NCI-H146 treated with DMSO at 0.1 percent for 48 hours (cell line): ENCODE measurements at regions not wholly inside any gene's neighbourhood (a gene's known extent, or its start where the extent isn't known, plus 50 kb on each side); places are given as distances from the start of the nearest gene placed in this dataset.
"Not testable (repeated sequence)": the region's sequence is repeated elsewhere in the genome, so short reads cannot be mapped to it uniquely, and the experiment has no call there.

Experiments used
- DNase-seq: peaks from one replicate; lab custom pipeline; 2025; ENCODE audit not compliant: unreplicated experiment; lab: John Stamatoyannopoulos, UW

DNA sequence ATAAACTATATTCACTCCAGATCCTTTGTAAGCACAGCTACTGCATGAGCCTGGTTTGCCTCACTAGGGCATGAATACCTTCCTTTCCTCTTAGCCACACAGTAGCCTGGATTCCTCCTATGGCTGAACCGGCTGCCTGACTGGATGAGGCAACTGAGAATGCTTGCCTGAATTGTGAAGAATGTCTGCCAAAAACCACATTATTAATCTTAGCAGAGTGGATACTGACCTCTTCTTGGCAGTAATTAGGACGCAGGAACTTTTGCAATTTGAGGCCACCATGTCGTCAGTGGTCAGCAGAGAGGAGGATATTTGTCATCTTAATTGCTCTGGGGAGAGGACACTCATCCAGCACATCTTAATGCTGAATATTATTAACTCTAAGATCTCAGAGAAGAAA lies 651.8 kb upstream of the GOT2 start:
- no peak for DNase-seq

DNA sequence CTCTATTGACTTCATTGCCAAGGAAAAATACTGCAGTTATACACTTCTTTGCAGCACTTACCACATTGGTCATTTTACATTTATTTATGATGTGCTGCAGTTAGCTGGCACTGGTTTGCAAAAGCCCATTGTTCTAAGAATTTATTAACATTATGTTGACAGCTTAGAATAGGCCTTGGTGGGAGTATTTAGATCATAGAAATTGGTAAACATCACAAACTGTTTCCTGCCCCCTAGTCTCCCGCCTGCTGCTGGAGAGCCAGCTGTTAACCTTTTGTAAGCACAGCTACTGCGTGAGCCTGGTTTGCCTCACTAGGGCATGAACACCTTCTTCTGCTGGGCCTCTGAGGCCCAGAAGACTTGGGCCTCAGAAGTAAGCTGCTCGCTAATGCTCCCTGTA lies 651.4 kb upstream of the GOT2 start:
- no peak for DNase-seq

DNA sequence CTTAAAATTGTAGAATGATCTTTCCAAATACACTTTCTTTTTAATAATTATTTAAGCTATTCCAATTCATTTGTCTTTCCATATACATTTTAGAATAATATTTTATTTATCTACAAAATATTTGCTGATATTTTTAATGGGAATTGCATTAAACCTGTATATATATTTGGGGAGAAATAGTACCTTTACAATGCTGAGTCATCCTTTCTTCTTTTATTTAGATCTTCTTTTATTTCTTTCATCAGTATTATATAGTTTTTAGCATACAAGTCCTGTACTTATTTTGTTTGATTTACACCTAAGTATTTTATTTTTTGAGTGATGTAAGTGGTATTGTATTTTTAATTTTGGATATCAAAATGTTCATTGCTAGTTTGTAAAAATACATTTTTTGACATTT lies 639.5 kb upstream of the GOT2 start:
- DNase-seq = no peak

DNA sequence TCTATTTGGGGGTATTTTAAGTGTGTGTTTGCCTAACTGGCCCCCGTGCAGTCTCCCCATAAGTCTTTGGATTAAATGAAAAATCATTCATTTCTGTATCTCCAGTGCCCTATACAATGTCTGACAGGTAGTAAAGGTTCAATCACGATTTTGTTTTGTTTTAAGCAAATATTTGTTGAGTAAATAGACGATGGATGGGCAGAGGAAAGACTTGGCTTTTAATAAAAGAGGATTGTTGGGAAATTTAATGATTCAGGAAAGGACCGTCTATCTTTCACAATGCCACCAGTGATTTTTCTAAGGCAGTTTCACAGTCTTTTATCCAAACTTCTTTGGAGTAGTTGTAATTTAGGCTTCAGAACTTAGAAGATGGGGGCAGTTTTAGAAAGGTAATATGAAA lies 636.6 kb upstream of the GOT2 start:
- DNase-seq = no peak

DNA sequence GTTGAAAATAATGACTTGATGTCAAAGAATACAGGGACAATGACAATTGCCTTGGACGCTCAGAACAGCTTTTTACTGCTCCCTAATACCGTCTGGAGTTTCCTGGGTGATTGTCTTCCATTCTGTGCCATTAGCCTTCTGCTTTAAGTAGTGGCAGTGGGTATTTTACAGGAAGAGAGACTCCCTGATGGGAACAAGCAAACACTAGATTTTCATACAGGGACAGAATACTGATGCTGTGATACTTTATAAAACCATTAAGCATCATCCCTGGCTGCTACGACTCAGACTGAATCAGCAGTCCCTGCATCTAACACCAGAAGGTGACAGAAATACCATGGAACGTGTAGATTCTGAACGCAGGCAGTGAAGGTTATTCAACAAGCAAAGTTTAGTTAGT lies 635.4 kb upstream of the GOT2 start:
- DNase-seq = no peak

DNA sequence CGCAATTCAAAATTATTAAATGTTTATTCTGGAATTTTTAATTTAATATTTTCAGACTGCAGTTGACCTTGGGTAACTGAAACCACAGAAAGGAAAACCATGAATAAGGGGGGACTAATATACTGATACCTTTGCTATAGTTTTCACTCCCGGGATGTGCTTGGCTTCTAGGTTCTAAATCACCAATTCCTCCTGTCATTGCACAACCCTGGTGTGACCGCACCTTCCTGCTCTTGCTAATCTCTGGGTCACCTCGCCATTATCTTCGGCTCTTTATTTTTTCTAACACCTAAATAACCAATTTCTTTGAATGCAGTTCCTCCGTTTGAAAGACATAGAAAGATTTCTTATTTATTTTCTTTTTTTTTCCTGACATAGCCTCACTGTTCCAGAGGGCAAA lies 634.5 kb upstream of the GOT2 start:
- no peak for DNase-seq

DNA sequence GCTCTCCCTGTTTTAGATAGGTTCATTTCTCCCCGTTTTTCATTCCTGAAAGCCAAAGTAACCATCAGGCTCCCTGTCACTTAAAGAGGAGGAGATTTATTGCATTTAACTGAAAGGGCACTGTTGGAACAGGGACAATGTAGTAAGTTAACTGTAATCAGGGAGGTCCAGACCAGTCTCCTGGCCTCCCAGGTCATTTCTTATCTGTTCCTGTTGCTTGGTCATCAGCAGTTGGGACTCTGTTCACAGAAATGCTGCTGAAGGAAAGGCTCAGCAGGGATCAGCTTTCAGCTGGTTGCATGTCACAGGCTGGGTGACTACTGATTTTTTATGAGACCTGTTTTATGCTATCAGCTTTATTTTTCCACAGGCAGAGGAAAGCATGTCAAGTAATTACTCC lies 622.6 kb upstream of the GOT2 start:
- no peak for DNase-seq

DNA sequence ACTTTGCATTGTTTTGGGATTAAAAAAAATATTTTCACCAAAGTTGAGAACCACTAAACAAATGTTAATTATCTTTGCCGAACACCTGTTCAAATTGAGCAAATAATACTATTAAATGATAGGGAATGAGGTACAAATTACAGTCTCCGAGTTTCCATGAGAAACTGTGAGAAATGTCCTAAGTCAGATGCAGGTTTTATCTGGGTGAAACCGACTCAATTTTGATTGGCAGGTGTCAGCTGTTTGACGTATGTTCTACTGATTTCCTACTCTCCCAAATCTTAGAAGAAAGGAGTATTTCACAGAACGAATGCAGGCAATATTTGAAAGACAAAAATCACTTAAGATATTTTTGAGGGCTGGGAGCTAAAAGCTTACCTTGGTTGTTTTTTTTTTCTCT lies 622.0 kb upstream of the GOT2 start:
- DNase-seq = no peak

DNA sequence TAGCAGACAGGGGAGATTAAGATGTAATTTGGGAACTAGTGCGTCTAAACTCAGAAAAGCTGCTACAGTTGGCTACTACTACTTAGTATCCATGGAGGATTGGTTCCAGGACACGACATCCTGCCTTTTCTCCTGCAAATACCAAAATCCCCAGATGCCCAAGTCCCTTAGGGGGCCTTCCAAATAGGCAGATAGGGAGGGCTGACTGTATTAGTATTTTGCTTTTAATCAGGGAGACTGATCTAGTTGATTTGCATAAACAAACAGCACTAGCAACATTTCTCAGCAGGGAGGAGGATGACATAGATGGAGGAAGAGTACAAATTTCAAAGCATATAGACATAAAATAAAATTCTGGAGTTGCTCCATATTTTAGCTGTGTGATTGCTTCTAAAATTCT lies 621.6 kb upstream of the GOT2 start:
- no peak for DNase-seq

DNA sequence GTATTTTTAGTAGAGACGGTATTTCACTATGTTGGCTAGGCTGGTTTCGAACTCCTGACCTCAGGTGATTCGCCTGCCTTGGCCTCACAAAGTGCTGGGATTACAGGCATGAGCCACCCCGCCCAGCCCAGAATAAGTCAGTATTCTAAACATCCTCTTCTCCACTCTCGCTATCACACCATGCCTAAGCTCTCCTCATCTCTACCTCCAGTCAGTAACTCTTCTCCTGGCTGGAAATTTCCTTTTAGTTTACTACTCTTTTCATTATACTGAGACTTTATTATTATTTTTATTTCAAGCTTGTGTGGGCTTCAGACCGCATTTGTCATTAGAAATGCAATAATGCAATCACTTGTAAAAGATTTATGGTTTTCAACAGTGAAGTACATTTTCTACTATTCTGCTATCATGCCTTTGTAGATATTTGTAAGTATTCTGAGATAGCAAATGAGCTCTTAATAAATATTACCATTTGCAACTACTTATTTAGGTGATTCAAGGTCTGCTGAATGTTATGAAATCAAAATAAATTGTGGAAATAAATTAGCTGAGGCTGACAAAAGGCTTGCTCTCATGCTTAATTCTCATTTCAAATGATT lies 617.3 kb upstream of the GOT2 start:
- DNase-seq = no peak

DNA sequence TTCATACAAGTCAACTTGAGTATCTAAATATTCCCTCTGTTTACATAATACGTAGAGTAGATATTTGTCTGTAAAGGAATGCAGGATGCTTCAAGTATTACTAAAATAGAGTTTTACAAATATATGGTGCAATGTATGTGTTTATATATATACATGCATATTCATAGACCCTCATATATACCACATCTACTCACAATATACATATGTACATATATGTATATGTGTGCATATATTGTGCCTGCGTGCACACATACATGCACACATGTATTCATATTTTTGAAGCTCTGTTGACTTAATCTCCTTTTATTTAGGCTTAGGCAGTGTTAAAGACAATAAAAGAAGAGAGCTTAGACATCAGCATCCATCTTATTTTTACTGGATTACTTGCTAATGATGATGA lies 616.6 kb upstream of the GOT2 start:
- no peak for DNase-seq

DNA sequence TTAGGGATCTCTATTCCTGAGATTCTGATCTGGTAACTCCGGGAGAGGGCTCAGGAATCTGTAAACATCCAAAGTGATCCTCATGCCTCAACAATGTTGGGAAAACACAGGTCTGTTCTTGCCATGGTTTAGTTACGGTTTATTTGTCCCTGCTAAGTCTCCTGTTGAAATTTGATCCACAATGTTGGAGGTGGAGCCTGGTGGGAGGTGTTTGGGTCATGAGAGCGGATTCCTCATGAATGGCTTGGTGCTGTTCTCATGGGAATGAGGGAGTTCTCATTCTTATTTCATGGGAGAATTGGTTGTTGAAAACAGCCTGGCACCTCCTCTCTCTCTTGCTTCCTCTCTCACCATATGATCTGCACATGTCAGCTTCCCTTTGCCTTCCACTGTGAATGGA lies 608.6 kb upstream of the GOT2 start:
- DNase-seq = no peak

DNA sequence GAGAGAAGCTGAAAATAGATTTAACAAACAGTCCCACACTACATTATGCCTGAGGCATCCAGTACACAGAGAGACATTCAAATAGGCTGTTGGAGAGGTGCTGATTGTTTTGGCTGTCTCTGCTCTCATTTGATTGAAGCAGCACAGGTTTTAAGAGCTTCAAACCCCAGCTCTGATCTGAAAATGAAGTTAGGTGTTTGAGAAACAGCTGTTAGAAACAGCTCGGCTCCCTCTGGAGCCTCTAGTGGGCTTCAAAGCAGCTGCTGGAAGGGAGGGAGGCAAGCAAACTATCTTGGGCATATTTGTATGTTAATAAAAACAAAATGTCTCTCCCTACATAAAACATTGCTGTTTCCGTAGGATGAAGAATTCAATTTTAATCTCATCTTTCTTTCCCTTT lies 607.3 kb upstream of the GOT2 start:
- DNase-seq = no peak

DNA sequence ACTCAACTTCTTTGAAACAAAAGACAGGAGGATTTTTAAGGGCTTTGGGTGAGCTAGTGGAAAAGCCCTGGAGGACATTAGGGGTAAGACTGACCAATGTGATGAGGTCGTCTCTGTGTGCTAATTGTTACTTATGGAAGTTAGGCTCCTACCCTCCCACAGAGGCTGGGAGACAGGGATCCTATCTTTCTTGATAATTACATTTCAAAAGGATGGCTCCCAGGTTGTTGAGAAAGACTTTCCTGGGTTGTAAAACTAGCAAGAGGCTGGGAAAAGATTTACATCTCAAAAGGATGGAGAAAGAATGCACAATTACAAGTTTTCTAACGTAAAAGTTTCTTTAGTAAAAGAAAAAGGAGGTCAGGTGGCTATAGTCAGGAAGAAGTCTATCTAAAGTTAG lies 605.8 kb upstream of the GOT2 start:
- DNase-seq = no peak

DNA sequence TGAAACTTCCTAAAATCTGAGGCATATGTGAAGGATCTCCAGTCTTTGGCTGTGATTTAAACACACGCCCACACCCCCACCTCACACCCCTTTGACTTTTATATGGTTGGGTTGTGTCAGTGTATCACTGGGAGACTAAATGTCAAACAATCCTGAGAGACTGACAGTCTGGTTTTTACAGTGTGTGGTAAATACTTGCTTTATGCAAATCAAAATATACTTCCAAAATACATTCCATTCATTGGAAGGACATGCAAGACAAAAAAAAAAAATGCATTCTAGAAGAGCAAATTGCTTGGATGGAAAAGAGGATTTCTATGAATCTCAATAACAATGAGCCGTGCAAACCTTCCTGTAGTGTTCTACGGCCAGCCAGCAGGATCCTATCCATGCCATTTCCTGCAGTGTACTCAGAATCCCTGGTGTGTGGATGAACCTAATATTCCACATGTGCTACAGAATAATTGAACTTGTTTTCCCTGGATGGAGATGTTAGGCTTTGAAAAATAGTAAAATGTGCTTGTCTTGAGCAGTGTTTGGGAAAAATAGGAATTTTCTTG lies 602.1 kb upstream of the GOT2 start:
- DNase-seq = no peak

DNA sequence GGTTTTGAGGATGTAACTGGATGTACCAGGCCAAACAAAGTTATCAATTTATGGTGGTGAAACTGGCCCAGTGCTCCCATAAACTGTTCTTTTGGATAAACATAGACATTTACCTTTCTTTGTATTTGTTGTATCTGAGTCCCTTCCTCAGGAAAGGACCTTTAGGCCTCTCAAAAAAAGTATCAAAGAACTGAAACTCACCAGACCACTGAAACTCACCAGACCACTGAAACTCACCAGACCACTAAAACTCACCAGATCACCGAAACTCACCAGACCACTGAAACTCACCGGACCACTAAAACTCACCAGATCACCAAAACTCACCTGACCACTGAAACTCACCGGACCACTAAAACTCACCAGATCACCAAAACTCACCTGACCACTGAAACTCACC lies 597.6 kb upstream of the GOT2 start:
- DNase-seq = not testable (repeated sequence)

DNA sequence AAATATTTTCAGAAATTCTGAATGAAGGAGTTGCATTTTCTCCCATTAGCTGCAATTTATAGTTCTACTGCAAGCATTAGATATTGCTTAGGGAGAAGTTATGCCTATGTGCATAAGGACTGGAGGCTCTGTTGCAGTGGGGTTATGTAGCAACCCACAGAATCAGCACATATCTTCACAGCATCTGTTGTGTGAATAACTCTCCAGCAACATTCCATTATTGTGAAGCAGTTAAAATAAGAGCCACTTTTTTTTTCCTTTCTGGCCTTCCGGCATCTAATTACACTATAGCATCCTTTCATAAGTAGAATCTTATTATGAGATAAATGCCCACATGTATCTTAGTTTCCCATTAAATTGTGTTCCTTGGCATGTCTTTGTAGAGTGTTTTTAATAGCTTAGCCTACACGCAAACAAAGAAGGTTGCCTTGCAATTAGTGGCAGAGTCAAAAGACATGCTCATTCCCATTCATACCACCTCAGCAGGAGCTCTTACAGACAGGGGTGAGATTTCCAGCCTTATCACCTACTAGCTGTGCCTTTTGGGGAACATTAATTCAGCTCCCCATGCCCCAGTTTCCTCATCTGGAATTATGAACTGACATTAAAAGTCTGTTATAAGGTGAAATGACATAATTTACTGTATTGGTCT lies 596.0 kb upstream of the GOT2 start:
- no peak for DNase-seq

DNA sequence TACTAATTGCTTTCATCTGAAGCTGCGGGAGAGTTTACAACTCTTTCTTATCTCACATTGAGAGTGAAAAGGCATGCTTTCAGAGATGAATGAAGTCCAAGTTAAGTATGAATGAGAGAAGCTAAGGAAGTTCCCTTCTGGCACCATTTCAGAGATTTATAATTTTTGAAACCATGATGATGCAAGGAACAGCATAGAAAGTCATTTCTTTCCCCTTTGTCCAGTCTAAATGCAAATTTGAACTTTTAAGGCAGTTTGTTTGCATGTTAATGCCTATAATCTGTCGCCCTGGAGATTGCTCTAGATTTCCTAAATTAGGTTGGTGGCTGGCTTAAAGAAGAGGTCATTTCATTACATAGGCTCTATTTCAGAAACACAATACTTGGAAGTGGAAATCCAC lies 594.8 kb upstream of the GOT2 start:
- DNase-seq = no peak

DNA sequence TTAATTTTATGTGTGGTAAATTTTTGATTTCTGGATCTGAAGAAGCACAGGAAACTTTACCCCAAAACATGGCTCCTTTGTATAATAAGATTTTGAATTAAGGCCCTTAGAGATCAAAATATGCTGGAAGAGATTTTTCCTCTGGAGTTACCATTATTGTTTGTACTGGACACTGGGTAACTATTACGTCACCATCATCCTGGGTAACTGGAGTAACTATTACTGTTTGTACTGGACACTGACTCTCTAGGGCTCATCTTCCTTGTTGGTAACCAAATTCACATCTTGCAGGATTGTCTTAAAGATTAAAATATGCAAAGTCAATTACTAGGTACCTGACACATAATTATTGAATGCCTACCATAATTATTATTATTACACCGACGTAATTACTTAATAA lies 593.8 kb upstream of the GOT2 start:
- DNase-seq = no peak

DNA sequence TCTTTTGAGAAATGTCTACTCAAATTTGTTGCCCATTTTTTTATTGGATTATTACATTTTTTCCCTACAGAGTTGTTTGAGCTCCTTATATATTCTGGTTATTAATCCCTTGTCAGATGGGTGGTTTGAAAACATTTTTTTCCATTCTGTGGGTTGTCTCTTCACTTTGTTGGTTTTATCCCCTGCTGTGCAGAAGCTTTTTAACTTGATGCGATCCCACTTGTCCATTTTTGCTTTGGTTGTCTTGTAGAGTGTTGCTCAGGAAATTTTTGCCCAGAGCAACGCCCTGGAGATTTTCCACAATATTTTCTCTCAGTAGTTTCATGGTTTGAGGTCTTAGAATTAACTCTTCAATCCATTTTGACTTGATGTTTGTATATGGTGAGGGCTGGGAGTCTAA lies 592.8 kb upstream of the GOT2 start:
- no peak for DNase-seq

DNA sequence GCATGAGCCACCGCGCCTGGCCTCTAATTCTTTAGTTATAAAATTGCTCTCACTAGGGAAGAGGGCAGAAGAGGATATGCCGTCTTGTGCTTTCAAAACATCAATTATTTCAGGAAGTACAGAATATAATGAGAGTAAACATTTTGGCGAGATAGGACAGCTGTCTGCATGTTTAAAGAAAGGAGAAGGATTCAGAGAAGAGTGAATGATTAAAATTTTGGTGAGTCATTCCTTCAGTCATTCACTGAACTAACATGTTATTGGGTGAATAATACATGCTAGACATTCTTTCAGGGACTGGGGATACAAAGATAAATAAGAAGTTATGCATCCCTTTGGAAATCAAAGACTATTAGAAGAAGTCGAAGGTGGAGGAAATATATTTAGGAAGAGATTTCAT lies 590.3 kb upstream of the GOT2 start:
- no peak for DNase-seq

DNA sequence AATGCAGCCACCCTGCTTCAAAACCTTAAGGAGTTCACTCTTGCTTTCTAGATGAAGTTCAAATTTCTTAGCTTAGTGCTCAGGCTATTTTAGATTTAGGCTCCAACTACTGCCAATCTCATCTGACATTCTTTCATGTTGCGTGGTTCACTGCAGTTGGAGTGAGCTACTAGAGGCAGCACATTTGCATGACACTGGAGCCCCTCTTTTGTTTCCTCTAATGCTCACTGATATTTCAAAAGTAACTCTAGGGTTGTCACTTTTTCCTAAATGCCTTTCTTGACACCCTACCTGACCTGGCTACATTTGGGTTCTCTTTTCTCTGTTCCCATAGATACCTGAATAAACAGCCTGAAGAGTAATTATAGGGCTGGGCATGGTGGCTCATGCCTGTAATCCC lies 586.5 kb upstream of the GOT2 start:
- no peak for DNase-seq

DNA sequence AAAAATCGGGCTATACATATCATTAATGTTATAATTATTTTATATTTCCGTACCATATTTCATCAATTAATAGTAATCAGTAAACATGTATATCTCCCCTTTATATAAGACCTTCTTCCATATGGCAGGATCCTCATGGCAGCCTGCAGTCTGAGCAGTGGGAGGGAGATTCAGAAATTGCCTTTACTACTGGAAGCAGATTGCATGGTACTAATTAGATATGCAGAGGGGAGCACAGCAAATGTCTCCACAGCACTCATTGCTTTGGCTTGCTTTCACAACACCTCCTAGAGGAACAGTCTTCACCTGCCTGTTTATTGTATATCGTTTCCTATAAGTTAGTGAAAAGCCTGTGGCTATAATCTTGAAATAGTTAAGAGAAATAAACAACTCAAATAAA lies 585.8 kb upstream of the GOT2 start:
- DNase-seq = no peak
